ENCODE measurements at regions not wholly inside any gene's neighbourhood (a gene's known extent, or its start where the extent isn't known, plus 50 kb on each side); places are given as distances from the start of the nearest gene placed in this dataset.

DNA sequence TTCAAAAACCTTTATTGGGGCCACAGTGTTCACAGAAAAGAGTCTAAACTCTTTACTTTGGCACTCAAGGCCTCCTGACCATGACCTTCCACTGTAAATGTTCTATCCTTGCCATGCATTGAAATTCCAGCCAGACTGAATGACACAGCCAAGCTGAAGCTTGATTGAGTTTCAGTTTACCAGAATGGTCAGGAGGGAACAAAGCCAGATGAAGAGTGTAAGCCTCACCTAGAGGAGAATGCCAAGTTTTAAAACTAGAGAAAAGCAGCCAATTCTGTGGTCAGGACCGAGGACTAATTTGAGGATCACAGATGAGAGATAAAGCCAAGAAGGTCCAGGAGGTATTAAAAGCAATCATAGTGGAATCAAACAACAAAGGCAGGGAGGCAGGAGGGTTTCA lies 215.3 kb downstream of the KCNA4 start:
- ChIA-PET POLR2A (no interaction called here), CTCF (no interaction called here)
- no peaks in the 10 kb centered on the region for H3K27me3 ChIP-seq (ENCODE audit: control insufficient read depth, insufficient read depth, low read length)
- no peaks in the 10 kb centered on the region for H3K36me3 ChIP-seq (ENCODE audit: control insufficient read depth, insufficient read depth, low read length)
- TF ChIP-seq, protein P1, sequence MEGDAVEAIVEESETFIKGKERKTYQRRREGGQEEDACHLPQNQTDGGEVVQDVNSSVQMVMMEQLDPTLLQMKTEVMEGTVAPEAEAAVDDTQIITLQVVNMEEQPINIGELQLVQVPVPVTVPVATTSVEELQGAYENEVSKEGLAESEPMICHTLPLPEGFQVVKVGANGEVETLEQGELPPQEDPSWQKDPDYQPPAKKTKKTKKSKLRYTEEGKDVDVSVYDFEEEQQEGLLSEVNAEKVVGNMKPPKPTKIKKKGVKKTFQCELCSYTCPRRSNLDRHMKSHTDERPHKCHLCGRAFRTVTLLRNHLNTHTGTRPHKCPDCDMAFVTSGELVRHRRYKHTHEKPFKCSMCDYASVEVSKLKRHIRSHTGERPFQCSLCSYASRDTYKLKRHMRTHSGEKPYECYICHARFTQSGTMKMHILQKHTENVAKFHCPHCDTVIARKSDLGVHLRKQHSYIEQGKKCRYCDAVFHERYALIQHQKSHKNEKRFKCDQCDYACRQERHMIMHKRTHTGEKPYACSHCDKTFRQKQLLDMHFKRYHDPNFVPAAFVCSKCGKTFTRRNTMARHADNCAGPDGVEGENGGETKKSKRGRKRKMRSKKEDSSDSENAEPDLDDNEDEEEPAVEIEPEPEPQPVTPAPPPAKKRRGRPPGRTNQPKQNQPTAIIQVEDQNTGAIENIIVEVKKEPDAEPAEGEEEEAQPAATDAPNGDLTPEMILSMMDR (IDR thresholded peaks at IDR 0.05; ENCODE audit: insufficient read depth, low read depth, low read length) = no peak
- no peak for DNase-seq (ENCODE audit: low read depth)
- H3K4me3 ChIP-seq (ENCODE audit: low read depth, low read length) = no peak overlapping the region

DNA sequence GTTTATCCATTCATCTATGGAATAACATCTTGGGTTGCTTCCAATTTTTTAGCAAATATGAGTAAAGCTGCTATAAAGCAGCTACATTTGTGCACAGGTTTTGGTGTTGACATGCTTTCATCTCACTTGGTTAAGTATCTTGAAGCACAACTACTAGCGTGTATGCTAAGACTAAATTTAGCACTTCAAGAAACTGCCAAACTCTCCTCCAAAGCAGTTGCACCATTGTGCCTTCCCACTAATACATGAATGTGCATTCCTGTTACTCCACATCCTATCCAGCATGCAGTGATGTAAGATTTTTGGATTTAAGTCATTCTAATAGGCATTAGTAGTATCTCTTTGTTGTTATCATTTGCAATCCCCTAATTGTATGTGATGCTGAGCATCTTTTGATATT lies 230.7 kb downstream of the KCNA4 start:
- DNase-seq (ENCODE audit: low read depth) = no peak
- Histone ChIP-seq H3K4me3 (ENCODE audit: low read depth, low read length) (no peak overlapping the region), H3K36me3 (ENCODE audit: control insufficient read depth, insufficient read depth, low read length) (no peaks in the 10 kb centered on the region), H3K27me3 (ENCODE audit: control insufficient read depth, insufficient read depth, low read length) (no peaks in the 10 kb centered on the region)
- TF ChIP-seq, protein P1 (IDR thresholded peaks at IDR 0.05; ENCODE audit: insufficient read depth, low read depth, low read length) = no peak
- CTCF ChIA-PET = no interaction called here
- POLR2A ChIA-PET = no interaction called here

GRCh38 chr11:29783506-29783905 lies 233.3 kb downstream of the KCNA4 start:
- ChIA-PET POLR2A (no interaction called here), CTCF (no interaction called here)
- H3K4me3 ChIP-seq (ENCODE audit: low read depth, low read length) = no peak overlapping the region
- H3K36me3 ChIP-seq (ENCODE audit: control insufficient read depth, insufficient read depth, low read length) = no peaks in the 10 kb centered on the region
- TF ChIP-seq, protein P1 (IDR thresholded peaks at IDR 0.05; ENCODE audit: insufficient read depth, low read depth, low read length) = no peak
- no peaks in the 10 kb centered on the region for H3K27me3 ChIP-seq (ENCODE audit: control insufficient read depth, insufficient read depth, low read length)
- DNase-seq (ENCODE audit: low read depth) = no peak

GRCh38 chr11:29782447-29782846 lies 234.4 kb downstream of the KCNA4 start:
- ChIA-PET POLR2A (no interaction called here), CTCF (no interaction called here)
- TF ChIP-seq, protein P1 (IDR thresholded peaks at IDR 0.05; ENCODE audit: insufficient read depth, low read depth, low read length) = no peak
- Histone ChIP-seq H3K4me3 (ENCODE audit: low read depth, low read length) (no peak overlapping the region), H3K27me3 (ENCODE audit: control insufficient read depth, insufficient read depth, low read length) (no peaks in the 10 kb centered on the region), H3K36me3 (ENCODE audit: control insufficient read depth, insufficient read depth, low read length) (no peaks in the 10 kb centered on the region)
- no peak for DNase-seq (ENCODE audit: low read depth)

DNA sequence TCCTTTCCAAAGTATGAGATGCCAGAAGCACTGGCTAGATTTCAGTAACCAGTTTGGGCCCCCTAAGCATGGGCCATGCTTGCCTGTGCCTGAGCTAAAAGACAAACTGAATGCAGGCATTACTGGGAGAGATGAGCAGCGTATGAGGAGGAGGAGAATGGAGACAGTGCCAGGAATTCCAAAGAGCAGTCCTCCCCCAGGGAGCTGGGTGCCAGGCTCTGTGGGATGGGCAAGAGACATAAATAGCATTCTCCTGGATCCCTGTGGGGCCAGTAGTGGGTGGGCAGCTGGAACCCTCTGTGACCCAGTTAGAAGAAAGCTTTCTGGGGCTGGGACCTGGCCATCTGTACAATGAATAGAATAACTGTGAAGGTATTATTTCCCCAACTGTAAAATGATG lies 235.6 kb downstream of the KCNA4 start:
- TF ChIP-seq, protein P1 (IDR thresholded peaks at IDR 0.05; ENCODE audit: insufficient read depth, low read depth, low read length) = no peak
- CTCF ChIA-PET = no interaction called here

More for the DNA sequence above, 235.6 kb downstream of the KCNA4 start:
- DNase-seq (ENCODE audit: low read depth) = no peak
- Histone ChIP-seq H3K27me3 (ENCODE audit: control insufficient read depth, insufficient read depth, low read length) (no peaks in the 10 kb centered on the region), H3K36me3 (ENCODE audit: control insufficient read depth, insufficient read depth, low read length) (no peaks in the 10 kb centered on the region), H3K4me3 (ENCODE audit: low read depth, low read length) (no peak overlapping the region)
- POLR2A ChIA-PET = no interaction called here
